MM.1S (cell line): ENCODE measurements at regions not wholly inside any gene's neighbourhood (a gene's known extent, or its start where the extent isn't known, plus 50 kb on each side); places are given as distances from the start of the nearest gene placed in this dataset.

Experiments
- DNase-seq: peaks from one replicate; pipeline ENCODE4 v3.0.0-alpha.2; 2015
- H2AFZ ChIP-seq: fragments of 300-600 bp; sonication (generic); 2 replicates; pipeline ENCODE4 v1.6.0; 2016; ENCODE audit warnings: antibody characterized with exemption, low read length
- H3F3A ChIP-seq: fragments of 300-600 bp; sonication (generic); 2 replicates; pipeline ENCODE4 v1.6.1; 2016; ENCODE audit warnings: mild to moderate bottlenecking, antibody characterized with exemption, low read length, moderate library complexity, mixed read lengths; ENCODE audit not compliant: insufficient read depth
- H3K27ac ChIP-seq: fragments of 300-600 bp; sonication (generic); 2 replicates; pipeline ENCODE4 v1.5.1; 2016; ENCODE audit warnings: mild to moderate bottlenecking, low read length
- H3K27me3 ChIP-seq: fragments of 300-600 bp; sonication (generic); replicated peaks from 2 replicates; pipeline ENCODE4 v1.6.0; 2016; ENCODE audit warnings: low read length; ENCODE audit not compliant: insufficient read depth
- H3K36me3 ChIP-seq: fragments of 300-600 bp; sonication (generic); replicated peaks from 2 replicates; pipeline ENCODE4 v1.6.1; 2016; ENCODE audit warnings: mild to moderate bottlenecking, low read length, mixed read lengths; ENCODE audit not compliant: insufficient read depth
- H3K4me1 ChIP-seq: fragments of 300-600 bp; sonication (generic); 2 replicates; pipeline ENCODE4 v1.6.1; 2016; ENCODE audit warnings: low read length, mixed read lengths
- H3K4me2 ChIP-seq: fragments of 300-600 bp; sonication (generic); 2 replicates; pipeline ENCODE4 v1.6.0; 2016; ENCODE audit warnings: low read depth, low read length
- H3K4me3 ChIP-seq: fragments of 300-600 bp; sonication (generic); 2 replicates; pipeline ENCODE4 v1.5.1; 2016; ENCODE audit warnings: low read length, mixed read lengths
- H3K79me2 ChIP-seq: fragments of 300-600 bp; sonication (generic); 2 replicates; pipeline ENCODE4 v1.6.1; 2016; ENCODE audit warnings: mixed run types, low read length, mixed read lengths
- H3K9ac ChIP-seq: fragments of 300-600 bp; sonication (generic); 2 replicates; pipeline ENCODE4 v1.6.1; 2016; ENCODE audit warnings: low read length, mixed read lengths
- H3K9me2 ChIP-seq: fragments of 300-600 bp; sonication (generic); replicated peaks from 2 replicates; pipeline ENCODE4 v1.6.1; 2016; ENCODE audit warnings: mild to moderate bottlenecking, low read length, mixed read lengths; ENCODE audit not compliant: insufficient read depth
- H3K9me3 ChIP-seq: fragments of 300-600 bp; sonication (generic); replicated peaks from 2 replicates; pipeline ENCODE4 v1.6.1; 2016; ENCODE audit warnings: mild to moderate bottlenecking, low read length, mixed read lengths; ENCODE audit not compliant: insufficient read depth
- H4K20me1 ChIP-seq: fragments of 300-600 bp; sonication (generic); 2 replicates; pipeline ENCODE4 v1.6.1; 2016; ENCODE audit warnings: mild to moderate bottlenecking, low read length, moderate library complexity, mixed read lengths; ENCODE audit not compliant: insufficient read depth
- CTCF ChIP-seq: fragments of 300-600 bp; sonication (generic); IDR thresholded peaks from 2 replicates; pipeline ENCODE4 v1.5.1; 2016; ENCODE audit warnings: antibody characterized with exemption, low read length, mixed read lengths
- EZH2 ChIP-seq: fragments of 300-600 bp; sonication (generic); optimal IDR thresholded peaks from 2 replicates; pipeline ENCODE3; 2017; ENCODE audit warnings: low read depth, mild to moderate bottlenecking, antibody characterized with exemption, low read length, mixed read lengths
- EZH2phosphoT487 ChIP-seq: fragments of 300-600 bp; sonication (generic); IDR thresholded peaks from 2 replicates; pipeline ENCODE4 v1.6.1; 2018; ENCODE audit warnings: antibody characterized with exemption, low read length

DNA sequence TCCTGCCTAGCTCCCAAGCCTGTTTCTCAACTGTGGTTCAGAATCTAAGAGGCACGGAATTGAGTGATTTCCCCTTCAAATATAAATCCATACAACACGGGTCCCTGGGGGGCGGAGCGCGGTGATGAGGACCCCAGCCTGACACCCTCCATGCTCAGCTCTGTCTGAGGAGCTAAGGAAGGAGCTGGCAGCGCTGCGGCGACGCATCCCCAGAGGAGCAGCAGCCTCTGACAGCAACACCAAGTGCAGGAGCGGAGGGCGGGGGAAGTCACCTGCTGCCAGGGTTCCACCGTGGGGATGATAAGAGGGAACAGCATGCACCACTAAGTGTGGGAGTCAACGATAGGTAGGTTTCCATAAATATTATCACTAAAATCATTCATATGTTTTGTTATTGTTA, 72.6 kb upstream of the VWC2 start:
- Histone ChIP-seq H2AFZ (no peak overlapping the region), H4K20me1 (no peaks in the 10 kb centered on the region), H3K4me1 (no peaks in the 10 kb centered on the region), H3K4me2 (no peak overlapping the region), H3K9me2 (no peaks in the 10 kb centered on the region), H3K9me3 (no peaks in the 10 kb centered on the region), H3K27me3 (no peaks in the 10 kb centered on the region), H3K9ac (no peak overlapping the region), H3K36me3 (no peaks in the 10 kb centered on the region), H3F3A (no peaks in the 10 kb centered on the region), H3K4me3 (no peak overlapping the region), H3K27ac (no peak overlapping the region), H3K79me2 (no peaks in the 10 kb centered on the region)
- TF ChIP-seq EZH2 (no peak), EZH2phosphoT487 (no peak), CTCF (no peak)
- DNase-seq: no peak

- H3K4me1 ChIP-seq: no peaks in the 10 kb centered on the region
- no peaks in the 10 kb centered on the region for H3K9me2 ChIP-seq
- no peak overlapping the region for H2AFZ ChIP-seq
- no peaks in the 10 kb centered on the region for H4K20me1 ChIP-seq
- H3K79me2 ChIP-seq: no peaks in the 10 kb centered on the region
- H3F3A ChIP-seq: no peaks in the 10 kb centered on the region
- H3K4me2 ChIP-seq: no peak overlapping the region
- no peak overlapping the region for H3K27ac ChIP-seq
- no peaks in the 10 kb centered on the region for H3K27me3 ChIP-seq
- H3K9ac ChIP-seq: no peak overlapping the region
- H3K36me3 ChIP-seq: no peaks in the 10 kb centered on the region
- no peak for DNase-seq
- no peaks in the 10 kb centered on the region for H3K9me3 ChIP-seq
- H3K4me3 ChIP-seq: no peak overlapping the region
- no peak for TF ChIP-seq EZH2phosphoT487
- TF ChIP-seq EZH2: no peak
- no peak for TF ChIP-seq CTCF
Measured at GRCh38 chr7:49702099-49702498, 71.3 kb upstream of the VWC2 start.

- Histone ChIP-seq H3K79me2 (no peaks in the 10 kb centered on the region), H3K4me2 (no peak overlapping the region), H3F3A (no peaks in the 10 kb centered on the region), H3K27me3 (no peaks in the 10 kb centered on the region), H3K9me2 (no peaks in the 10 kb centered on the region), H3K36me3 (no peaks in the 10 kb centered on the region), H3K4me1 (no peaks in the 10 kb centered on the region), H3K4me3 (no peak overlapping the region), H3K9ac (no peak overlapping the region), H2AFZ (no peak overlapping the region), H3K9me3 (no peaks in the 10 kb centered on the region), H3K27ac (no peak overlapping the region), H4K20me1 (no peaks in the 10 kb centered on the region)
- no peak for DNase-seq
- no peak for TF ChIP-seq EZH2phosphoT487
- TF ChIP-seq EZH2: no peak
- TF ChIP-seq CTCF: no peak
Measured at GRCh38 chr7:49703337-49703736, 70.1 kb upstream of the VWC2 start.

- no peak for DNase-seq
- H3K4me3 ChIP-seq: no peak overlapping the region
- no peak overlapping the region for H3K9ac ChIP-seq
- H3K4me1 ChIP-seq: no peaks in the 10 kb centered on the region
- H3K36me3 ChIP-seq: no peaks in the 10 kb centered on the region
- H4K20me1 ChIP-seq: no peaks in the 10 kb centered on the region
- H3K4me2 ChIP-seq: no peak overlapping the region
- TF ChIP-seq EZH2 (no peak), CTCF (no peak), EZH2phosphoT487 (no peak)
- no peaks in the 10 kb centered on the region for H3K9me3 ChIP-seq
- H3K27me3 ChIP-seq: no peaks in the 10 kb centered on the region
- H3K27ac ChIP-seq: no peak overlapping the region
- H3F3A ChIP-seq: no peaks in the 10 kb centered on the region
- no peak overlapping the region for H2AFZ ChIP-seq
- no peaks in the 10 kb centered on the region for H3K9me2 ChIP-seq
- H3K79me2 ChIP-seq: no peaks in the 10 kb centered on the region
Measured at GRCh38 chr7:49703881-49704280, 69.6 kb upstream of the VWC2 start.
